Urothelium cell line (cell line): ENCODE measurements at regions not wholly inside any gene's neighbourhood (a gene's known extent, or its start where the extent isn't known, plus 50 kb on each side); places are given as distances from the start of the nearest gene placed in this dataset.
"Not testable (repeated sequence)": the region's sequence is repeated elsewhere in the genome, so short reads cannot be mapped to it uniquely, and the experiment has no call there.

Experiments used
- DNase-seq: peaks from one replicate; pipeline ENCODE4 v3.0.0; 2011; ENCODE audit warnings: low spot score, mixed read lengths
- FAIRE-seq: peaks from 2 replicates; lab custom pipeline; 2011; peaks lifted over from hg19 to GRCh38; lab: Jason Lieb, UNC

- not testable (repeated sequence) for DNase-seq, FAIRE-seq
Measured at GRCh38 chr2:236787376-236787775, 217.8 kb downstream of the ACKR3 start.

GRCh38 chr2:236787885-236788284 is 218.3 kb downstream of the ACKR3 start:
- no peak for DNase-seq
- no peak for FAIRE-seq

GRCh38 chr2:236790963-236791362 is 221.3 kb downstream of the ACKR3 start:
- no peak for FAIRE-seq
- no peak for DNase-seq

GRCh38 chr2:236793023-236794011 is 223.7 kb downstream of the ACKR3 start:
- FAIRE-seq (no peak), DNase-seq (no peak)

- no peak for FAIRE-seq
- no peak for DNase-seq
Measured at GRCh38 chr2:236794176-236794957, 224.7 kb downstream of the ACKR3 start.

GRCh38 chr2:236795169-236795860 is 225.7 kb downstream of the ACKR3 start:
- no peak for DNase-seq
- FAIRE-seq = no peak

- FAIRE-seq (no peak), DNase-seq (no peak)
Measured at GRCh38 chr2:236795861-236796219, 226.2 kb downstream of the ACKR3 start.

GRCh38 chr2:236796236-236796635 is 226.6 kb downstream of the ACKR3 start:
- no peak for DNase-seq
- FAIRE-seq = no peak

GRCh38 chr2:236797411-236797810 is 227.8 kb downstream of the ACKR3 start:
- DNase-seq (no peak), FAIRE-seq (no peak)

- no peak for FAIRE-seq
Measured at GRCh38 chr2:236798491-236798890, 228.9 kb downstream of the ACKR3 start.

GRCh38 chr2:236799391-236800026 is 229.9 kb downstream of the ACKR3 start:
- FAIRE-seq = no peak
- DNase-seq = no peak

More at GRCh38 chr2:236798491-236798890, 228.9 kb downstream of the ACKR3 start:
- no peak for DNase-seq

GRCh38 chr2:236802862-236803261 is 233.2 kb downstream of the ACKR3 start:
- FAIRE-seq = no peak
- DNase-seq = no peak

GRCh38 chr2:236803621-236804020 is 234.0 kb downstream of the ACKR3 start:
- FAIRE-seq = no peak
- no peak for DNase-seq

GRCh38 chr2:236805800-236806531 is 236.3 kb downstream of the ACKR3 start:
- FAIRE-seq (no peak), DNase-seq (no peak)

- no peak for DNase-seq
- FAIRE-seq = no peak
Measured at GRCh38 chr2:236809716-236810115, 240.1 kb downstream of the ACKR3 start.

- DNase-seq (no peak), FAIRE-seq (no peak)
Measured at GRCh38 chr2:236811062-236811656, 241.5 kb downstream of the ACKR3 start.

- FAIRE-seq (no peak), DNase-seq (no peak)
Measured at GRCh38 chr2:236813766-236814165, 244.1 kb downstream of the ACKR3 start.

GRCh38 chr2:236814593-236814992 is 245.0 kb downstream of the ACKR3 start:
- DNase-seq (no peak), FAIRE-seq (no peak)

GRCh38 chr2:236815746-236816145 is 246.1 kb downstream of the ACKR3 start:
- FAIRE-seq (no peak), DNase-seq (no peak)
